Lower leg skin (tissue), 4 donors: ENCODE measurements at regions not wholly inside any gene's neighbourhood (a gene's known extent, or its start where the extent isn't known, plus 50 kb on each side); places are given as distances from the start of the nearest gene placed in this dataset.

Source experiments
- DNase-seq, 2 donors: peaks; one replicate each; pipeline ENCODE4 v3.0.0-alpha.2; 2019; ENCODE audit warnings: low spot score in 2 of 2
- H3K4me3 ChIP-seq: fragments of 200-600 bp; sonication (generic); 2 replicates; pipeline ENCODE4 v1.5.1; 2017; ENCODE audit warnings: mild to moderate bottlenecking, low read depth; ENCODE audit not compliant: poor library complexity, severe bottlenecking
- CTCF ChIP-seq, 3 donors: fragments of 450-650 bp; IDR thresholded peaks; one replicate each; pipeline ENCODE4 v1.5.1; 2016; ENCODE audit warnings: antibody characterized with exemption in 3 of 3, mild to moderate bottlenecking in 3 of 3, moderate library complexity in 2 of 3
- POLR2A ChIP-seq, 2 donors: fragments of 450-650 bp; IDR thresholded peaks; one replicate each; pipeline ENCODE4 v1.6.1; 2016 to 2017; ENCODE audit warnings: antibody characterized with exemption in 2 of 2, mild to moderate bottlenecking in 1 of 2, moderate library complexity in 1 of 2
- WGBS, 2 donors: methylation state at CpG; one replicate each; pipeline ENCODE4 v1.1.5; 2018; 5-methylcytosine and 5-hydroxymethylcytosine counted together
- intact Hi-C: fragments of 100-400 bp; cut with DNase I; formaldehyde crosslinking; loops from one replicate; pipeline ENCODE4 v1.15.0; 2023; ENCODE audit warnings: low total_unique reads

- 48 to 51% methylated on average over 4 of the region's 4 CpGs for WGBS, 2 donors
These were observed 133.8 kb upstream of the AGR3 start for GRCh38 chr7:17015598-17016031.

GRCh38 chr7:17016402-17017010, 134.7 kb upstream of the AGR3 start:
- DNase-seq = no peak
- no peak overlapping the region for H3K4me3 ChIP-seq
- intact Hi-C loops = no loop called here
- TF ChIP-seq POLR2A (IDR thresholded peaks at IDR 0.05) (no peak), CTCF (IDR thresholded peaks at IDR 0.05) (no peak)
- WGBS, 2 donors = 87 to 94% methylated on average over 2 of the region's 2 CpGs

More at GRCh38 chr7:17015598-17016031, 133.8 kb upstream of the AGR3 start:
- TF ChIP-seq CTCF (IDR thresholded peaks at IDR 0.05) = no peak
- TF ChIP-seq POLR2A (IDR thresholded peaks at IDR 0.05) = no peak
- no peak overlapping the region for H3K4me3 ChIP-seq
- no peak for DNase-seq
- intact Hi-C loops = no loop called here

GRCh38 chr7:17019106-17019505, 137.3 kb upstream of the AGR3 start:
- intact Hi-C loops = no loop called here
- 49 to 71% methylated on average over 2 of the region's 2 CpGs for WGBS, 2 donors
- TF ChIP-seq POLR2A (IDR thresholded peaks at IDR 0.05) (no peak), CTCF (IDR thresholded peaks at IDR 0.05) (no peak)
- H3K4me3 ChIP-seq = no peak overlapping the region
- DNase-seq = no peak

GRCh38 chr7:17020250-17020649, 138.5 kb upstream of the AGR3 start:
- intact Hi-C loops = no loop called here
- no peak overlapping the region for H3K4me3 ChIP-seq
- DNase-seq = no peak
- 69 to 75% methylated on average over 1 of the region's 1 CpG for WGBS, 2 donors
- TF ChIP-seq CTCF (IDR thresholded peaks at IDR 0.05) = no peak
- no peak for TF ChIP-seq POLR2A (IDR thresholded peaks at IDR 0.05)

GRCh38 chr7:17021205-17021604, 139.4 kb upstream of the AGR3 start:
- H3K4me3 ChIP-seq = no peak overlapping the region
- TF ChIP-seq CTCF (IDR thresholded peaks at IDR 0.05) = no peak
- TF ChIP-seq POLR2A (IDR thresholded peaks at IDR 0.05) = no peak
- 32 to 46% methylated on average over 3 of the region's 3 CpGs for WGBS, 2 donors
- intact Hi-C loops = no loop called here
- DNase-seq = no peak

GRCh38 chr7:17022920-17023319, 141.1 kb upstream of the AGR3 start:
- WGBS, 2 donors = 90 to 94% methylated on average over 3 of the region's 3 CpGs
- DNase-seq = no peak
- intact Hi-C loops = no loop called here

More at GRCh38 chr7:17022920-17023319, 141.1 kb upstream of the AGR3 start:
- H3K4me3 ChIP-seq = no peak overlapping the region
- TF ChIP-seq POLR2A (IDR thresholded peaks at IDR 0.05) (no peak), CTCF (IDR thresholded peaks at IDR 0.05) (no peak)
